ENCODE measurements at regions not wholly inside any gene's neighbourhood (a gene's known extent, or its start where the extent isn't known, plus 50 kb on each side); places are given as distances from the start of the nearest gene placed in this dataset.

GRCh38 chr22:44601189-44601588 lies 100.8 kb upstream of the PRR5 start:
- DNase-seq (ENCODE audit: low spot score): no peak
- no peaks in the 10 kb centered on the region for H3K9me3 ChIP-seq (ENCODE audit: control insufficient read depth in 4 of 4, low read length in 3 of 4)
- H3K27ac ChIP-seq (ENCODE audit: low read depth in 1 of 2, low read length in 2 of 2): no peak overlapping the region
- 53% methylated on average over 7 of the region's 7 CpGs for WGBS
- peaks cover 0 to 3% (median 0%) of the 10 kb centered on the region in 4 donors for H3K27me3 ChIP-seq (ENCODE audit: control insufficient read depth in 4 of 4, insufficient read depth in 4 of 4, low read length in 3 of 4)
- no peak overlapping the region for H3K4me3 ChIP-seq (ENCODE audit: low read depth in 1 of 3, low read length in 3 of 3)
- no peak overlapping the region for H3K9ac ChIP-seq (ENCODE audit: low read depth in 1 of 2, low read length in 2 of 2)
- no peaks in the 10 kb centered on the region for H3K36me3 ChIP-seq (ENCODE audit: control insufficient read depth in 4 of 4, insufficient read depth in 3 of 4, low read depth in 1 of 4, low read length in 3 of 4)
- H3K4me1 ChIP-seq (ENCODE audit: control insufficient read depth in 4 of 4, insufficient read depth in 4 of 4, low read length in 3 of 4): no peaks in the 10 kb centered on the region
- TF ChIP-seq, protein P1, sequence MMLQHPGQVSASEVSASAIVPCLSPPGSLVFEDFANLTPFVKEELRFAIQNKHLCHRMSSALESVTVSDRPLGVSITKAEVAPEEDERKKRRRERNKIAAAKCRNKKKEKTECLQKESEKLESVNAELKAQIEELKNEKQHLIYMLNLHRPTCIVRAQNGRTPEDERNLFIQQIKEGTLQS (IDR thresholded peaks at IDR 0.05): no peak
- TF ChIP-seq FOXA2 (IDR thresholded peaks at IDR 0.05) (no peak), HNF4A (conservative IDR thresholded peaks at IDR 0.05) (no peak), SP1 (IDR thresholded peaks at IDR 0.05) (no peak), ZBTB33 (IDR thresholded peaks at IDR 0.05) (no peak), NR2F2 (IDR thresholded peaks at IDR 0.05) (no peak), GABPA (IDR thresholded peaks at IDR 0.05 in 1 of 2, conservative IDR thresholded peaks at IDR 0.05 in 1 of 2) (no peak), CTCF (IDR thresholded peaks at IDR 0.05; ENCODE audit: low read depth, low read length, missing input control) (no peak), JUND (IDR thresholded peaks at IDR 0.05) (no peak), YY1 (IDR thresholded peaks at IDR 0.05) (no peak), RXRA (IDR thresholded peaks at IDR 0.05) (no peak), RAD21 (IDR thresholded peaks at IDR 0.05) (no peak), EGR1 (IDR thresholded peaks at IDR 0.05; ENCODE audit: low read depth in 2 of 2) (no peak), FOXA1 (IDR thresholded peaks at IDR 0.05) (no peak), HNF4G (IDR thresholded peaks at IDR 0.05) (no peak), TAF1 (conservative IDR thresholded peaks at IDR 0.05) (no peak)
- TF ChIP-seq, protein P2, sequence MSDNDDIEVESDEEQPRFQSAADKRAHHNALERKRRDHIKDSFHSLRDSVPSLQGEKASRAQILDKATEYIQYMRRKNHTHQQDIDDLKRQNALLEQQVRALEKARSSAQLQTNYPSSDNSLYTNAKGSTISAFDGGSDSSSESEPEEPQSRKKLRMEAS (IDR thresholded peaks at IDR 0.05): no peak
- TF ChIP-seq, protein P3, sequence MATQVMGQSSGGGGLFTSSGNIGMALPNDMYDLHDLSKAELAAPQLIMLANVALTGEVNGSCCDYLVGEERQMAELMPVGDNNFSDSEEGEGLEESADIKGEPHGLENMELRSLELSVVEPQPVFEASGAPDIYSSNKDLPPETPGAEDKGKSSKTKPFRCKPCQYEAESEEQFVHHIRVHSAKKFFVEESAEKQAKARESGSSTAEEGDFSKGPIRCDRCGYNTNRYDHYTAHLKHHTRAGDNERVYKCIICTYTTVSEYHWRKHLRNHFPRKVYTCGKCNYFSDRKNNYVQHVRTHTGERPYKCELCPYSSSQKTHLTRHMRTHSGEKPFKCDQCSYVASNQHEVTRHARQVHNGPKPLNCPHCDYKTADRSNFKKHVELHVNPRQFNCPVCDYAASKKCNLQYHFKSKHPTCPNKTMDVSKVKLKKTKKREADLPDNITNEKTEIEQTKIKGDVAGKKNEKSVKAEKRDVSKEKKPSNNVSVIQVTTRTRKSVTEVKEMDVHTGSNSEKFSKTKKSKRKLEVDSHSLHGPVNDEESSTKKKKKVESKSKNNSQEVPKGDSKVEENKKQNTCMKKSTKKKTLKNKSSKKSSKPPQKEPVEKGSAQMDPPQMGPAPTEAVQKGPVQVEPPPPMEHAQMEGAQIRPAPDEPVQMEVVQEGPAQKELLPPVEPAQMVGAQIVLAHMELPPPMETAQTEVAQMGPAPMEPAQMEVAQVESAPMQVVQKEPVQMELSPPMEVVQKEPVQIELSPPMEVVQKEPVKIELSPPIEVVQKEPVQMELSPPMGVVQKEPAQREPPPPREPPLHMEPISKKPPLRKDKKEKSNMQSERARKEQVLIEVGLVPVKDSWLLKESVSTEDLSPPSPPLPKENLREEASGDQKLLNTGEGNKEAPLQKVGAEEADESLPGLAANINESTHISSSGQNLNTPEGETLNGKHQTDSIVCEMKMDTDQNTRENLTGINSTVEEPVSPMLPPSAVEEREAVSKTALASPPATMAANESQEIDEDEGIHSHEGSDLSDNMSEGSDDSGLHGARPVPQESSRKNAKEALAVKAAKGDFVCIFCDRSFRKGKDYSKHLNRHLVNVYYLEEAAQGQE (IDR thresholded peaks at IDR 0.05): no peak

All from liver (tissue), 8 donors.